Embryonic facial prominence (tissue), 1 donor: ENCODE measurements at regions not wholly inside any gene's neighbourhood (a gene's known extent, or its start where the extent isn't known, plus 50 kb on each side); places are given as distances from the start of the nearest gene placed in this dataset.

ENCODE experiments used
- DNase-seq: peaks from one replicate; pipeline ENCODE4 v3.0.0-alpha.2; 2016; ENCODE audit errors: extremely low spot score

- DNase-seq: no peak
Observed at GRCh38 chr12:20189767-20190166, 178.6 kb upstream of the PDE3A start.

- DNase-seq: no peak
Observed at GRCh38 chr12:20194171-20194570, 174.2 kb upstream of the PDE3A start.

- no peak for DNase-seq
Observed at GRCh38 chr12:20196767-20197166, 171.6 kb upstream of the PDE3A start.

GRCh38 chr12:20197411-20197810 is 170.9 kb upstream of the PDE3A start:
- no peak for DNase-seq

DNA sequence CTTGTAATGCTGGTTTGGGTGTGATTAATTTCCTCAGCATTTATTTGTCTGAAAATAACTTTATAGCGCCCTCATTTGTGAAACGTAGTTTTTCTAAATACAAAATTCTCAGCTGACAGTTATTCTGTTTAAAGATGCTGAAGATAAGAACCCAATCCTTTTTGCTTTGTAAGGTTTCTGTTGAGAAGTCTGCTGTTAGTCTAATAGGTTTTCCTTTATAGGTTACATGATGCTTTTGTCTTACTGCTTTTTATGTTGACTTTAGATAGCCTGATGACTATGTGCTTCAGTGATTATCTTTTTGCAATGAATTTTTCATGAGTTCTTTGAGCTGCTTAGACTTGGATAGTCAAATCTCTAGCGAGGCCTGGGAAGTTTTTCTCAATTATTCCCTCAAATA is 168.6 kb upstream of the PDE3A start:
- no peak for DNase-seq

DNA sequence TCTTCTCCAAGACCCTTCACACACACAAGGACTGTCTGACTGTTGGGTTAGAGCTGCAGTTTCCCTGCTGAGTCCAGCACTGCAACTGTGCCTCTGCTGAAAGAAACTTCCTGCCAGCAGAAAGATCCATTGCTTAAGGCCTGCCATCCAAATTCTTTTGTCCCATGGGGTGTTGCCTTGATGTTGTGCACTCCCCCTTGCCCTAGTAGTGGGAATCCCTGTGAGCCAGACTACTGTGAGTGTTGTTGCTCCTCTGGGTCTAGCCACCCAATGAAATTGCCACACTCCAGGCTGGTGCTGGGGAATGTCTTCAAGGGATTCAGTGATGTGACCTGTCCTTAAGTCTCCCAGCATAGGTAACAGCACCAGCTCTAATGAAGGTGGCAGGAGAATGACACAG is 166.6 kb upstream of the PDE3A start:
- DNase-seq: no peak

DNA sequence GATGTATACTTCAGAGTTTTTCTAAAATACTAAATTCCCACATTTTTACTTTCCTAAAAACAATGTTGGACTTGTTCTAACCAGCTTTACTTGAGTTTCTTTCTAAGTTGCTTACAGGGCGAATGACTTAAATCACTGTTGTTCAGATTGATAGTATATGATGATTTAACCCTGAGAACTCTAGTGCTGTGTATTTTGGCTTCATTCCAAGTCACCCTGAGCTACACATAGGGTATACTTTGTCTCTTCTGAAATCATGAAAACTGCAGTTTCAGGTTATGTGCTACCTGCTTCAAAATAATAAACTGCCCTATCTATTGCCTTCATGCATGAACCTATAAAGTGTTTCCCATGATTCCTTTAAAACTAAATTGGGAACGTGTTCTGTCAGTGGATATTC is 162.5 kb upstream of the PDE3A start:
- no peak for DNase-seq

GRCh38 chr12:20206410-20206809 is 161.9 kb upstream of the PDE3A start:
- no peak for DNase-seq

GRCh38 chr12:20210621-20211215 is 157.6 kb upstream of the PDE3A start:
- DNase-seq: no peak

- no peak for DNase-seq
Observed at GRCh38 chr12:20211541-20211940, 156.8 kb upstream of the PDE3A start.

- peak; percentile 25 for DNase-seq
Observed at GRCh38 chr12:20211981-20212421, 156.3 kb upstream of the PDE3A start.

DNA sequence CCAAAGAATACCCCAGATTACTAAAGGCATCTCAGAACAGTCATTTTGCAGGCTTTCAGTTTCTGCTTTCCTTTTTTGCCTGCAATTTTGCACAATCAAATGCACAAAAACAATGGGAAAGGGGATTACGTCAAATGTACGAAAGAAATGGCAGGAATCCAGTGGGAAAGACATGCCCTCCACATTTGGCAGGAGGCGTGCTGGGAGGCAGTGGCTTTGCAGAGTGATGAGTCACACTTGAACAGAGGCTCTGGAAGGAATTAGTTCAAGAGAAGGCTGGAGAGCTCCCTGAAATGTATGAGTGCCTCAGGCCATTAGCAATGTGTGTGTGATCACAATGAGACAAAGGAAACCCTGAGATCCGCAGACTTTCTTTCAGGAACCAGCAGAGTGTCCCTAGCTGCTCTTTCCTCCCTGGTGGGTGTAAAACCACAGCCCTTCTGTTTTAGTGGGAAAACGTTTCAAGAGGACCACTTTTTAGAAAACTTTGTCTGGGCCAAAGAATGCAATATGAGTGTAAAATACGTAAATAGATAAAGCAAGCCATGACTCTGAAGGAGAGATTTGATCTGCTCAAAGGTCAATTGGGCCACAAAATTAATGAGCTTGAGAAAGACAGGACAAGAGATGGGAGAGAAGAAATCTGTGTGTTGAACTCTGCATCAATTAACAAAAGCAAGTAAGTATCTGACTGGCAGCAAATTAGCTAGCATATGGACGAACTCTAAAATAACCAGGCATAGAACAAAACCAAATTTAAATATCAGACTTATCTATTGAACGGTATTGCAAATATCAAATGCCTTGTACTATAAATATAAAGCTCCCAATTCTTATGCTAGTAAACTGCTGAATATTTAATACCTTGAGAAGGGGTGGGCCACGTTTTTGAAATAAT is 155.4 kb upstream of the PDE3A start:
- DNase-seq: peak; percentile 89

GRCh38 chr12:20213723-20214625 is 154.4 kb upstream of the PDE3A start:
- no peak for DNase-seq

GRCh38 chr12:20220339-20220738 is 148.0 kb upstream of the PDE3A start:
- no peak for DNase-seq

DNA sequence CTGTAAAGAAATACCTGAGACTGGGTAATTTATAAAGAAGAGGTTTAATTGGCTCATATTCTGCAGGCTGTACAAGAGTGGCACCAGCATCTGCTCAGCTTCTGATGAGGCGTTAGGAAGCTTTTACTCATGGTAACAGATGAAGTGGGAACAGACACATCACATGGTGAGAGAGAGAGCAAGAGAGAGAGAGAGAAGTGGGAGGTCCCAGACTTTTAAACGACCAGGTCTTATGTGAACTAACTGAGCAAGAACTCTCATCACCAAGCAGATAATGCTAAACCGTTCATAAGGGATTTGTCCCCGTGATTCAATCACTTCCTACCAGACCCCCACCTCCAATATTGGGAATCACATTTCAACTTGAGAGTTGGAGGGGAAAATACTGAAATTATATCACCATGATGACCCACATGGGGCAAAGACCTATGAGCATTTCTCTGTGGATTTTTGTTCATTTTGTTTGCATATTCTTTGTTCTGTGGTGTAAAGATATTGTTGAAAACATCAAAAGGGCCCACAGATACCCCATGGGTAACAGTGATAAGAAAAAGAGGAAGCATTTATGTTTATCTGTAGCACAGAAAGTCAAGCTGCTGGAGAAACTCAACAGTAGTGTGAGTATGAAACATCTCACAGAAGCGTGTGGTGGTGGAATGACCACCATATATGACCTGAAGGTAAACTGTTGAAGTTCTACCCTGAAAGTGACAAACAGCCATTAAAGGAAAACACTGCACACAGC is 135.2 kb upstream of the PDE3A start:
- no peak for DNase-seq

GRCh38 chr12:20234474-20234873 is 133.9 kb upstream of the PDE3A start:
- no peak for DNase-seq

- no peak for DNase-seq
Observed at GRCh38 chr12:20237091-20237490, 131.2 kb upstream of the PDE3A start.

GRCh38 chr12:20245491-20245890 is 122.8 kb upstream of the PDE3A start:
- no peak for DNase-seq

GRCh38 chr12:20248646-20249045 is 119.7 kb upstream of the PDE3A start:
- no peak for DNase-seq

GRCh38 chr12:20250761-20251160 is 117.6 kb upstream of the PDE3A start:
- no peak for DNase-seq

DNA sequence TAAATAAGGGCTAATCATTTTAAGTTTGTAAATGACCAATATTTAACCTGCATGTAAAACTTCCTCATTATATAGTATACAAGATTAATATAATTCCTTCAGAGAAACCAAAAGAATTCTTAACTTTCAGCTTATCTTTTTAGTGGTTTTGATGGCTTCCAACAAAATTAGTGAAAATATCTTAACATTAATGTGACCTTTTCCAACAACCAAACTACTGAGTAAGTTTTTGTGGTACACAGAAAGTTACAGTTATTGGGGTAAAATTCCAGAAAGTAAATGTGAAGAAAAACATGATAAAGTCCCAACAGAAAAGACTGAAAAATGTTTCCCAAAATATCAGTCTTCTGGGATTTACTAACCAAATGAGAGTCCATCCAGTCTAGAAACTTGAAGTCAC is 111.0 kb upstream of the PDE3A start:
- no peak for DNase-seq

DNA sequence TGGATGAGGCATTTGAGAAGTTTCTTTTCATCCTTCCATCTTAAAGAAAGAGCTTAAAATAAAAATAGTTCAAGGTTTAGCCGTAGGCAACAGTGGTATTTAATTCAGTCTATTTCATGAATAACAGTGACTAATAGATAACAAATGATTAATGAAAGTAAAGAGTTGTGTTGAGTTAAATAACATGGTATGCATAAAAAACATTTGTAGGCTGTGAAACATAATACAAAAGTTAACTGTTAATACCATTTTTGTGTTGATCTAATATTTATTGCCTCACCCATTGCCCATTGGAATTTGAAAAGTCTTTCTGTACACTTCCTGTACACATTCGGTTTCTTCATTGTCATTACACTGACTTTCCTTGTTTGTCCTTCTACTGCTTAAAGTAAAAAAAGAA is 108.6 kb upstream of the PDE3A start:
- no peak for DNase-seq
